ENCODE measurements at regions not wholly inside any gene's neighbourhood (a gene's known extent, or its start where the extent isn't known, plus 50 kb on each side); places are given as distances from the start of the nearest gene placed in this dataset.

- no peaks in the 10 kb centered on the region for H3K9me2 ChIP-seq (replicated peaks; ENCODE audit: insufficient read depth)
- H3K4me1 ChIP-seq (ENCODE audit: insufficient read depth): peaks cover 20% of the 10 kb centered on the region
- H3K9me3 ChIP-seq (ENCODE audit: low read depth): no peaks in the 10 kb centered on the region
- H2AFZ ChIP-seq: no peak overlapping the region
- no peak overlapping the region for H3K27ac ChIP-seq
- no peak for TF ChIP-seq CTCF (IDR thresholded peaks at IDR 0.05; ENCODE audit: poor library complexity)
- no peak for TF ChIP-seq EZH2 (IDR thresholded peaks at IDR 0.05; ENCODE audit: borderline replicate concordance)
- no peak for TF ChIP-seq EZH2phosphoT487 (IDR thresholded peaks at IDR 0.05; ENCODE audit: low read depth, severe bottlenecking, unreplicated experiment)
- no peaks in the 10 kb centered on the region for H4K20me1 ChIP-seq (ENCODE audit: insufficient read depth, poor library complexity, severe bottlenecking)
- WGBS (ENCODE audit: low lambda C conversion rate, missing lambda C conversion rate): 96% methylated on average over 4 of the region's 4 CpGs
- no peak for DNase-seq (ENCODE audit: low spot score)
- H3K79me2 ChIP-seq: no peaks in the 10 kb centered on the region
- H3K4me3 ChIP-seq: no peak overlapping the region
- H3K4me2 ChIP-seq: no peak overlapping the region
- H3K27me3 ChIP-seq: no peaks in the 10 kb centered on the region
- H3K36me3 ChIP-seq (replicated peaks; ENCODE audit: insufficient read depth, low read depth): no peaks in the 10 kb centered on the region
These were observed 633.1 kb upstream of the CITED2 start for GRCh38 chr6:140007525-140007924.

- TF ChIP-seq EZH2phosphoT487 (IDR thresholded peaks at IDR 0.05; ENCODE audit: low read depth, severe bottlenecking, unreplicated experiment): no peak
- no peak for TF ChIP-seq EZH2 (IDR thresholded peaks at IDR 0.05; ENCODE audit: borderline replicate concordance)
- no peak for TF ChIP-seq CTCF (IDR thresholded peaks at IDR 0.05; ENCODE audit: poor library complexity)
- H3K9me3 ChIP-seq (ENCODE audit: low read depth): no peaks in the 10 kb centered on the region
- no peaks in the 10 kb centered on the region for H3K9me2 ChIP-seq (replicated peaks; ENCODE audit: insufficient read depth)
- DNase-seq (ENCODE audit: low spot score): no peak
- peak overlapping the region; percentile 6 for H2AFZ ChIP-seq
- no peak overlapping the region for H3K4me3 ChIP-seq
- no peaks in the 10 kb centered on the region for H3K36me3 ChIP-seq (replicated peaks; ENCODE audit: insufficient read depth, low read depth)
- peak overlapping the region; percentile 5 for H3K27ac ChIP-seq
- peaks cover 11% of the 10 kb centered on the region for H3K4me1 ChIP-seq (ENCODE audit: insufficient read depth)
- H3K4me2 ChIP-seq: no peak overlapping the region
- H3K79me2 ChIP-seq: no peaks in the 10 kb centered on the region
- H3K27me3 ChIP-seq: no peaks in the 10 kb centered on the region
- no peaks in the 10 kb centered on the region for H4K20me1 ChIP-seq (ENCODE audit: insufficient read depth, poor library complexity, severe bottlenecking)
- 50% methylated on average over 1 of the region's 1 CpG for WGBS (ENCODE audit: low lambda C conversion rate, missing lambda C conversion rate)
These were observed 628.8 kb upstream of the CITED2 start for GRCh38 chr6:140003217-140003616.

DNA sequence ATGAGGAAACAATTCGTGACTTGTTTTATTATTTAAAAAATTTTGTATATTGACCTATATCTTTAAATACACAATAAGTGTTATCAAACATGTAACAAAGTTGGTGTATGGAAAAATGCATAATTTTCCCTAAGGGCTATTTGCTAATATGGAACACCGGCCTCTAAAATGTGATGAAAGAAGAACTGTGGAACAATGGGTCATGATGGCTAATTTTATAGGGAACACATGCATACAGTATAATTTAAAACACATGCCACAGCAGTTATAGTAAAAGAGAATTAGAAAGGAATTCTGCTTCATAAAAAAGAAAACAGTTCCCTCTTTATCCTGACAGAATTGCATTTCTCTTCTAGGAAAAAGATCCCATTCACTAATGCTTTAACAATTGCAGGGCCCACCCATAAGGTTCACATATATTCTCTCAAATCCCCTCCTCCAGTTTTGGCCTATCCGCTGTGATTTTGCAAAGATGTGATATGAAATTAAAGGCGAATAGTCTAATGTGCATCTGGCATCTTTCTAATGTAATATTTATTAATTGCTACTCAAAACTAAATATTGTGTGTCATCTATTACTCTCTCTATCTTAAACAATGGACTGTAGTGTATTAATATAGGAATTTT, 628.1 kb upstream of the CITED2 start:
- H3K9me2 ChIP-seq (replicated peaks; ENCODE audit: insufficient read depth): no peaks in the 10 kb centered on the region
- no peaks in the 10 kb centered on the region for H3K36me3 ChIP-seq (replicated peaks; ENCODE audit: insufficient read depth, low read depth)
- no peak for DNase-seq (ENCODE audit: low spot score)
- no peaks in the 10 kb centered on the region for H4K20me1 ChIP-seq (ENCODE audit: insufficient read depth, poor library complexity, severe bottlenecking)
- peak overlapping the region; percentile 5 for H3K27ac ChIP-seq
- no peak overlapping the region for H3K4me3 ChIP-seq
- WGBS (ENCODE audit: low lambda C conversion rate, missing lambda C conversion rate): 61% methylated on average over 4 of the region's 4 CpGs
- TF ChIP-seq EZH2phosphoT487 (IDR thresholded peaks at IDR 0.05; ENCODE audit: low read depth, severe bottlenecking, unreplicated experiment) (no peak), EZH2 (IDR thresholded peaks at IDR 0.05; ENCODE audit: borderline replicate concordance) (no peak), CTCF (IDR thresholded peaks at IDR 0.05; ENCODE audit: poor library complexity) (no peak)
- no peaks in the 10 kb centered on the region for H3K27me3 ChIP-seq
- H3K79me2 ChIP-seq: no peaks in the 10 kb centered on the region
- H3K4me1 ChIP-seq (ENCODE audit: insufficient read depth): peaks cover 11% of the 10 kb centered on the region
- peak overlapping the region; percentile 6 for H2AFZ ChIP-seq
- H3K9me3 ChIP-seq (ENCODE audit: low read depth): no peaks in the 10 kb centered on the region
- H3K4me2 ChIP-seq: no peak overlapping the region

Data from hepatocyte (in vitro differentiated cells).